ENCODE measurements at regions not wholly inside any gene's neighbourhood (a gene's known extent, or its start where the extent isn't known, plus 50 kb on each side); places are given as distances from the start of the nearest gene placed in this dataset.

DNA sequence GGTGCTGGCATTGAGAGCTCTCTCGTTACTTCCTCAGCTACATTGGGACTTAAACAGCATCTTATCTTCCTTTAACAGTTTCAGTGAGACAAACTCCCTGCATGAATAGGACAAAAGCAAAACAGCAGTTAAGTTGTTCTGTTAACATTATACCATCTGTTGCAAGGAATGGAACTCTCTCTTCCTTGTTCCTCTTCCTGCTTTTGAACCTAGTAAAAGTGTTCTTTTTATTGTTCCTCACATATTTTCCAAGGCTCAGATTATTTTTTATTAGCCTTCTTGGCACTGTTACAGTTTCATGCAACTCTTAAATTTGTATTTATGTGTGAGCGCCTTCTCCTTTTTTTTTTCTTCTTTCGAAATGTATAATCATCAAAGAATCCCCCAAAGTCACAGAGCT, 202.6 kb upstream of the UFM1 start:
- TF ChIP-seq, protein P1, sequence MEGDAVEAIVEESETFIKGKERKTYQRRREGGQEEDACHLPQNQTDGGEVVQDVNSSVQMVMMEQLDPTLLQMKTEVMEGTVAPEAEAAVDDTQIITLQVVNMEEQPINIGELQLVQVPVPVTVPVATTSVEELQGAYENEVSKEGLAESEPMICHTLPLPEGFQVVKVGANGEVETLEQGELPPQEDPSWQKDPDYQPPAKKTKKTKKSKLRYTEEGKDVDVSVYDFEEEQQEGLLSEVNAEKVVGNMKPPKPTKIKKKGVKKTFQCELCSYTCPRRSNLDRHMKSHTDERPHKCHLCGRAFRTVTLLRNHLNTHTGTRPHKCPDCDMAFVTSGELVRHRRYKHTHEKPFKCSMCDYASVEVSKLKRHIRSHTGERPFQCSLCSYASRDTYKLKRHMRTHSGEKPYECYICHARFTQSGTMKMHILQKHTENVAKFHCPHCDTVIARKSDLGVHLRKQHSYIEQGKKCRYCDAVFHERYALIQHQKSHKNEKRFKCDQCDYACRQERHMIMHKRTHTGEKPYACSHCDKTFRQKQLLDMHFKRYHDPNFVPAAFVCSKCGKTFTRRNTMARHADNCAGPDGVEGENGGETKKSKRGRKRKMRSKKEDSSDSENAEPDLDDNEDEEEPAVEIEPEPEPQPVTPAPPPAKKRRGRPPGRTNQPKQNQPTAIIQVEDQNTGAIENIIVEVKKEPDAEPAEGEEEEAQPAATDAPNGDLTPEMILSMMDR (IDR thresholded peaks at IDR 0.05; ENCODE audit: poor library complexity, severe bottlenecking) = no peak
- TF ChIP-seq, protein P2, sequence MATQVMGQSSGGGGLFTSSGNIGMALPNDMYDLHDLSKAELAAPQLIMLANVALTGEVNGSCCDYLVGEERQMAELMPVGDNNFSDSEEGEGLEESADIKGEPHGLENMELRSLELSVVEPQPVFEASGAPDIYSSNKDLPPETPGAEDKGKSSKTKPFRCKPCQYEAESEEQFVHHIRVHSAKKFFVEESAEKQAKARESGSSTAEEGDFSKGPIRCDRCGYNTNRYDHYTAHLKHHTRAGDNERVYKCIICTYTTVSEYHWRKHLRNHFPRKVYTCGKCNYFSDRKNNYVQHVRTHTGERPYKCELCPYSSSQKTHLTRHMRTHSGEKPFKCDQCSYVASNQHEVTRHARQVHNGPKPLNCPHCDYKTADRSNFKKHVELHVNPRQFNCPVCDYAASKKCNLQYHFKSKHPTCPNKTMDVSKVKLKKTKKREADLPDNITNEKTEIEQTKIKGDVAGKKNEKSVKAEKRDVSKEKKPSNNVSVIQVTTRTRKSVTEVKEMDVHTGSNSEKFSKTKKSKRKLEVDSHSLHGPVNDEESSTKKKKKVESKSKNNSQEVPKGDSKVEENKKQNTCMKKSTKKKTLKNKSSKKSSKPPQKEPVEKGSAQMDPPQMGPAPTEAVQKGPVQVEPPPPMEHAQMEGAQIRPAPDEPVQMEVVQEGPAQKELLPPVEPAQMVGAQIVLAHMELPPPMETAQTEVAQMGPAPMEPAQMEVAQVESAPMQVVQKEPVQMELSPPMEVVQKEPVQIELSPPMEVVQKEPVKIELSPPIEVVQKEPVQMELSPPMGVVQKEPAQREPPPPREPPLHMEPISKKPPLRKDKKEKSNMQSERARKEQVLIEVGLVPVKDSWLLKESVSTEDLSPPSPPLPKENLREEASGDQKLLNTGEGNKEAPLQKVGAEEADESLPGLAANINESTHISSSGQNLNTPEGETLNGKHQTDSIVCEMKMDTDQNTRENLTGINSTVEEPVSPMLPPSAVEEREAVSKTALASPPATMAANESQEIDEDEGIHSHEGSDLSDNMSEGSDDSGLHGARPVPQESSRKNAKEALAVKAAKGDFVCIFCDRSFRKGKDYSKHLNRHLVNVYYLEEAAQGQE (IDR thresholded peaks at IDR 0.05; ENCODE audit: borderline replicate concordance) = no peak
- TF ChIP-seq RAD21 (conservative IDR thresholded peaks at IDR 0.05) = no peak
- no peak for TF ChIP-seq EZH2 (IDR thresholded peaks at IDR 0.05; ENCODE audit: borderline replicate concordance, insufficient read depth, low read length, poor library complexity, severe bottlenecking)
- no peak for TF ChIP-seq SMC3 (conservative IDR thresholded peaks at IDR 0.05; ENCODE audit: poor library complexity)
- TF ChIP-seq POLR2AphosphoS5 (IDR thresholded peaks at IDR 0.05) = no peak
- TF ChIP-seq TAF1 (IDR thresholded peaks at IDR 0.05; ENCODE audit: low read depth) = no peak
